Neural progenitor cell (in vitro differentiated cells): ENCODE measurements at regions not wholly inside any gene's neighbourhood (a gene's known extent, or its start where the extent isn't known, plus 50 kb on each side); places are given as distances from the start of the nearest gene placed in this dataset.

Experiments used
- EZH2 ChIP-seq: fragments of 200-600 bp; sonication (generic); IDR thresholded peaks from 2 replicates; pipeline ENCODE4 v1.6.1; 2017; ENCODE audit warnings: antibody characterized with exemption, mild to moderate bottlenecking, moderate library complexity
- EZH2phosphoT487 ChIP-seq: fragments of 200-600 bp; sonication (generic); IDR thresholded peaks from 2 replicates; pipeline ENCODE4 v1.6.1; 2017; ENCODE audit warnings: antibody characterized with exemption
- TF ChIP-seq, protein P1 (sequence below): fragments of 200-600 bp; sonication (generic); IDR thresholded peaks from 2 replicates; pipeline ENCODE4 v1.5.1; 2017; ENCODE audit warnings: antibody characterized with exemption, mild to moderate bottlenecking

DNA sequence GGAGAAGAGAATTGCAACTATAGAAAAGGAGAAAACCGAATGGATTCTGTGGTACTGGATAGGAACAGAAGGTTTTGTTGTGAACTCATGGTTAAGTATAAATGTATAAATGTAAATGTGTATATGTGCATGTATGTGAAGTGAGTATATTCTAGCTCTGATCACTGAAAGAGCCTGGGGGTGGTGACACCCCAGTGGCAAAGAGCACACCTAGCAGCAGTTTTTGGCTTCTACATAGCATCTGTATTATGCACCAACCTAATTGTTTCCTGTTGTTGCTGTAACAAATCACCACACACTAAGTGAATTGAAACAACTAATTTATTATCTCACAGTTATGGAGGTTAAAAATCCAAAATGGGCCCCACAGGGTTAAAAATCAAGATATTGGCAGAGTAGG is 455.4 kb downstream of the RPS24 start:
- TF ChIP-seq, protein P1, sequence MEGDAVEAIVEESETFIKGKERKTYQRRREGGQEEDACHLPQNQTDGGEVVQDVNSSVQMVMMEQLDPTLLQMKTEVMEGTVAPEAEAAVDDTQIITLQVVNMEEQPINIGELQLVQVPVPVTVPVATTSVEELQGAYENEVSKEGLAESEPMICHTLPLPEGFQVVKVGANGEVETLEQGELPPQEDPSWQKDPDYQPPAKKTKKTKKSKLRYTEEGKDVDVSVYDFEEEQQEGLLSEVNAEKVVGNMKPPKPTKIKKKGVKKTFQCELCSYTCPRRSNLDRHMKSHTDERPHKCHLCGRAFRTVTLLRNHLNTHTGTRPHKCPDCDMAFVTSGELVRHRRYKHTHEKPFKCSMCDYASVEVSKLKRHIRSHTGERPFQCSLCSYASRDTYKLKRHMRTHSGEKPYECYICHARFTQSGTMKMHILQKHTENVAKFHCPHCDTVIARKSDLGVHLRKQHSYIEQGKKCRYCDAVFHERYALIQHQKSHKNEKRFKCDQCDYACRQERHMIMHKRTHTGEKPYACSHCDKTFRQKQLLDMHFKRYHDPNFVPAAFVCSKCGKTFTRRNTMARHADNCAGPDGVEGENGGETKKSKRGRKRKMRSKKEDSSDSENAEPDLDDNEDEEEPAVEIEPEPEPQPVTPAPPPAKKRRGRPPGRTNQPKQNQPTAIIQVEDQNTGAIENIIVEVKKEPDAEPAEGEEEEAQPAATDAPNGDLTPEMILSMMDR, result no peak
- no peak for TF ChIP-seq EZH2
- TF ChIP-seq EZH2phosphoT487, result no peak
